ENCODE measurements at regions not wholly inside any gene's neighbourhood (a gene's known extent, or its start where the extent isn't known, plus 50 kb on each side); places are given as distances from the start of the nearest gene placed in this dataset.

- ChIA-PET CTCF (no interaction called here), POLR2A (no interaction called here)
- no peak for DNase-seq (ENCODE audit: unreplicated experiment)
- H3K4me1 Mint-ChIP-seq (ENCODE audit: insufficient read depth, unreplicated experiment) = no peaks in the 10 kb centered on the region
- H3K36me3 Mint-ChIP-seq (ENCODE audit: insufficient read depth, unreplicated experiment) = no peaks in the 10 kb centered on the region
- no peak overlapping the region for H3K27ac Mint-ChIP-seq (ENCODE audit: low read depth, unreplicated experiment)
- peaks cover 62% of the 10 kb centered on the region for H3K27me3 Mint-ChIP-seq (ENCODE audit: insufficient read depth, unreplicated experiment)
- H3K4me3 Mint-ChIP-seq (ENCODE audit: unreplicated experiment) = no peak overlapping the region
- BruUV-seq (replicated peaks) = no TSS peak
- intact Hi-C loops (cut with micrococcal nuclease) = no loop called here
- no peaks in the 10 kb centered on the region for H3K9me3 Mint-ChIP-seq (ENCODE audit: unreplicated experiment)
- TF ChIP-seq CTCF (IDR thresholded peaks at IDR 0.05; ENCODE audit: unreplicated experiment) = no peak
These were observed 98.7 kb upstream of the SEMA3D start for GRCh38 chr7:85285527-85285926.

DNA sequence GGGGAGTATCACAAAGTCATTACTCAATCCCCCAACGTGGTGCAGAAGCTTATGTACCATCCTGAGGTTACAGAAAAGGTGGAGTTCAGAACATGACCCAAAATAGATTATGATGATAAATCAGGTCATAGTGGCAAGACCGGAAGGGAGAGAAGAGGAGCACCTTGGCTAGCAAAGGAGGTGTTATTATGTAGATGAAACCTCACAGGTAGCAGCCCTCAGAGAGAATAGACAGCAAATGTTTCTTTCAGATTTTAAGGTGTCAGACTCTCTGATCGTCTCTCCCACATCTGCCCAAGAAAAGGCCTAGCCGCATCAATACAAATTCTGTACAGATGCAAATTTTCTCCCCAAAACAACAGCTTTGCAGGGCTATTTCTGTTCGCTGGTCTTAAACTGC is 88.3 kb upstream of the SEMA3D start:
- Mint-ChIP-seq H3K27me3 (ENCODE audit: insufficient read depth, unreplicated experiment) (peaks cover 31% of the 10 kb centered on the region), H3K9me3 (ENCODE audit: unreplicated experiment) (no peaks in the 10 kb centered on the region), H3K4me3 (ENCODE audit: unreplicated experiment) (no peak overlapping the region), H3K27ac (ENCODE audit: low read depth, unreplicated experiment) (no peak overlapping the region), H3K36me3 (ENCODE audit: insufficient read depth, unreplicated experiment) (no peaks in the 10 kb centered on the region), H3K4me1 (ENCODE audit: insufficient read depth, unreplicated experiment) (no peaks in the 10 kb centered on the region)
- intact Hi-C loops (cut with micrococcal nuclease) = no loop called here
- no peak for DNase-seq (ENCODE audit: unreplicated experiment)
- ChIA-PET CTCF (interaction anchor here (0.5 kb wide), 1 partner anchor 293 kb away, joined by 3 read pairs; no protein-coding TSS in a partner anchor), POLR2A (no interaction called here)
- no TSS peak for BruUV-seq (replicated peaks)
- no peak for TF ChIP-seq CTCF (IDR thresholded peaks at IDR 0.05; ENCODE audit: unreplicated experiment)

- H3K4me1 Mint-ChIP-seq (ENCODE audit: insufficient read depth, unreplicated experiment) = no peaks in the 10 kb centered on the region
- TF ChIP-seq CTCF (IDR thresholded peaks at IDR 0.05; ENCODE audit: unreplicated experiment) = no peak
- peaks cover 39% of the 10 kb centered on the region for H3K27me3 Mint-ChIP-seq (ENCODE audit: insufficient read depth, unreplicated experiment)
- no peak for DNase-seq (ENCODE audit: unreplicated experiment)
- POLR2A ChIA-PET = no interaction called here
- CTCF ChIA-PET = no interaction called here
- intact Hi-C loops (cut with micrococcal nuclease) = no loop called here
- BruUV-seq (replicated peaks) = no TSS peak
- no peaks in the 10 kb centered on the region for H3K9me3 Mint-ChIP-seq (ENCODE audit: unreplicated experiment)
- H3K27ac Mint-ChIP-seq (ENCODE audit: low read depth, unreplicated experiment) = no peak overlapping the region
- no peaks in the 10 kb centered on the region for H3K36me3 Mint-ChIP-seq (ENCODE audit: insufficient read depth, unreplicated experiment)
- no peak overlapping the region for H3K4me3 Mint-ChIP-seq (ENCODE audit: unreplicated experiment)
These were observed 87.6 kb upstream of the SEMA3D start for GRCh38 chr7:85274454-85274853.

- H3K9me3 Mint-ChIP-seq (ENCODE audit: unreplicated experiment) = no peaks in the 10 kb centered on the region
- TF ChIP-seq CTCF (IDR thresholded peaks at IDR 0.05; ENCODE audit: unreplicated experiment) = no peak
- no peak overlapping the region for H3K4me3 Mint-ChIP-seq (ENCODE audit: unreplicated experiment)
- H3K27ac Mint-ChIP-seq (ENCODE audit: low read depth, unreplicated experiment) = no peak overlapping the region
- BruUV-seq (replicated peaks) = no TSS peak
- no peaks in the 10 kb centered on the region for H3K4me1 Mint-ChIP-seq (ENCODE audit: insufficient read depth, unreplicated experiment)
- H3K27me3 Mint-ChIP-seq (ENCODE audit: insufficient read depth, unreplicated experiment) = peaks cover 65% of the 10 kb centered on the region
- DNase-seq (ENCODE audit: unreplicated experiment) = no peak
- no peaks in the 10 kb centered on the region for H3K36me3 Mint-ChIP-seq (ENCODE audit: insufficient read depth, unreplicated experiment)
- ChIA-PET CTCF (no interaction called here), POLR2A (no interaction called here)
- intact Hi-C loops (cut with micrococcal nuclease) = no loop called here
These were observed 76.0 kb upstream of the SEMA3D start for GRCh38 chr7:85262891-85263290.

Data from MCF 10A (cell line).